SHP77 (cell line): ENCODE measurements at regions not wholly inside any gene's neighbourhood (a gene's known extent, or its start where the extent isn't known, plus 50 kb on each side); places are given as distances from the start of the nearest gene placed in this dataset.
"Not testable (repeated sequence)": the region's sequence is repeated elsewhere in the genome, so short reads cannot be mapped to it uniquely, and the experiment has no call there.

ENCODE experiments used
- DNase-seq, 2 experiments: peaks; one replicate each; lab custom pipeline; 2025; lab: John Stamatoyannopoulos, UW

DNA sequence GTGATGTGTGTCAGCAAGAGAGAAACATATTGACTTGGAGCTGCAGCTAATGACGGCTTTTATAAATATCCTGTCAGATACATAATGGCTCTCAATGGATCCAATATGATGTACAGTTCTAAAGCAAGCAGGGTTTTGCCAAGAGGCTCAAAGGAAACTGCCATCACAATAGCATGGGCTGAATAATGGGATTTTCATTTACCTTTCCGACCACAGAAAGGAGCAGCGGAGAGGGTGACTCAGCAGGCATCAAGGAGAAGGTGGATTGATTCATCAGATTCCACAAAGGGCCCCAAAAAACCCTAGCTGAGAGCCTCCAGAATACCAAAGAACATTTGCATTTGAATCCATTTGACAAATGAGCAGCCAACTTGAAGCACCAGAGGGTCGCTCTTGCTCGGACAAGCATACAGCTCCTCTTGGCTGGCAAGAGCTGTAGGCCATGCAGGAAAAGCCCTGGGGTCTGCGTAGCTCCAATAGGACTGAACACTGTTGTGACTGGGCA is 355.7 kb upstream of the NOCT start:
- DNase-seq = no peak

DNA sequence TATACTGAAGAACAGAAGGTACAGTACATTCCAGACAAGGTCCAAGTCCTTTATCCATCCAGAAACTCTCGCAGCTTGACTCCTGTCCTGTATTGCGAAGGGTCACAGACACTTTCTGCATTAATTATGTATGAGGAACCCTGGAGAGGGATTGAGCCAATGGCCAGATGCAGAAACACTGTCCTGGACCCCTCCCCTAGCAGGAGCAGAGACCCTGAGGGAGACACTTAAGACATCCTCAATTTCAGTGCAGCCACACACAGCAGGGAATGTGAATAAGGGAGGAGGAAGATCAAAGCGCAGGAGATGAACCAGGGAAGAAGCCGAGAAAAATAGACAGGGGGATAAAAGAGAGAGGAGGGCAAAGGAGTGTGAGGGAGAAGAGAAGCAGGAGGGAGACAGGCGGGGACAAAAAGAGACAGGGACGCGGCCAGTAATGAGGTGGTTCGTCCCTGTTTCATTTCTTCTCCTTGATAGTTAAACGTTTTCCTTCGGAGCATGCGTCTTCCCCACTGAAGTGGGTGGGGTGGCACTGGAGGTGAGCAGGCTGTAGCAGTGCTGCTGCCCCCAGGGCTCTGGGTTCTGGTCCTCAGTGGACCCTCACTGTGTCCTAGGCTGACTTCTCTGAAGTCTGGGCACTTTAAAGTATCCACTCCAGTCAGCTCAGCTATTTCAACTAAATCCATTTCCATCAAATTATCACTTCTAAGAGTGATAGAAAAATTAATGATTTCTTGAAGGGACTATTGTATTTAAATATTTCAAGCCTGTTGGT is 356.4 kb upstream of the NOCT start:
- DNase-seq = no peak

DNA sequence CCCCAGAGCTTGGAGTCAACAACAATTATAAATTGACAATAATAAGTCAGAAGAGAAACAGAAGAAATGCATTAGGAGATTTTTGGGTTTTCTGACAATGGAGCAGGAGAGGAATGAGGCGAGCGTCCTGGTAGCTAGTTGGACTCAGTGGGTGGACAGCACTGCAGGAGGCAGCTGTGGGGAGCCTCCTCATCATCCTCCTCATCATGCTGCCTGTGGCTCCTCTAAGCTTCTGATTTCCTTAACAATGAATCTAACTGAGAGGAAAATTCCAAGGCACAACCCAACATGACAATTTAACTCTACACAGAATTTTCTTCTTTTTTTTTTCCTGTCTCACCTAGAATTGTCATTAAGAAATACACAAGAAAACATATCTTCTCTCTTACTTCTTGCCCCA is 357.1 kb upstream of the NOCT start:
- no peak for DNase-seq

DNA sequence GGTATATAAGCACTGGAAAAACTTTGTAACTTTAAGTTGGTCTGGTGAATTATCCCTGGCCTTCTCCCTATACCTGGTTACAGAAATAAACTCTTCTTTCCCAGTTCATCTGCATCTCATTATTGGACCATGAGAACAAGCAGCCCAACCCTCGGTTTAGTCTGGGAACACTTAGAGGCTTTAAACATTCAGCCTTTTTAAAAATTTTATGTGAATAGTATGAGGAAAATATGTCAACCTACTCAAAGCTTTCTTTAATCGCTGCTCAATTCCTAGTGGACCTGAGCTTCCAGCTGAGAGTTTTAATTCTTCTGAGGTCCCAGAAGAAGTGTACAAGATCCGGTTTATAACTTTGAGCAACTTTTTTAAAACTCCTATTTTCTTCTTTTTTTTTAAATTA is 358.6 kb upstream of the NOCT start:
- DNase-seq = no peak

DNA sequence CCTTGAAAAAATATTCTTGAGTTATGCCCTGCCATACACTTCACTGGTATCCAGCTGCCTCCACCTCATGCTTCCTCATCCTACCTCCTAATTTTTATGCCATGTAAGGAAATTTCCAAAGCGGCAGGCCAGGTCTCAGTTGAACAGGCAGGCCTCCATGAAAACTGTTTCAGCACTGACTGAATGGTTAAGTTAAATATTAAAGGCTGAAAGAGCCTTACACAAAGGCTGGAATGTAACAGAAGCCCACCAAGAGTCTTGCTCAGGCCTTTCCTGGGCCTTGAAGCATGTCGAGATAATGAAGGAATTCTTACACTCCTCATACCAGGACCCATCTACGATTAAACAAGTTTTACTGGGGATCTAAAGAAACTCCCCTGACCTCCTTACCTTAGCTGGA is 359.6 kb upstream of the NOCT start:
- DNase-seq = no peak

DNA sequence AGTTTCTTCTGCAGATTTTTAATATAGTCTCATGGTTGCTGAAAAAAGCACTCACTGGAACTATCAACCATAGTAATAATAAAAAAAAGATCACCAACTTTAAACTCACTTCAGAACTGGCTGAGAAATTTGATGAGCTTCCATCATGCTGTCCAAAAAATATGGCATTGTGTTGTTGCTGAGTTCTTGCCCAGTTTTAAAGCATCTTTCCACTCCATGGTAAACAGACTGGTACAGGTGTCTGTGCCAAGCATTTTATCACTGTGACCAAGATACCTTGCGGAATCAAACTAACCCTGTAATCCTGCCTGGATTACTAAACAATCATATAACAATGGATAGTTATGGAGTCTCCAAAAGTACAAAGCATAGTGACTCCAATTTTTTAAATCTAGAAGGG is 360.3 kb upstream of the NOCT start:
- DNase-seq = no peak

DNA sequence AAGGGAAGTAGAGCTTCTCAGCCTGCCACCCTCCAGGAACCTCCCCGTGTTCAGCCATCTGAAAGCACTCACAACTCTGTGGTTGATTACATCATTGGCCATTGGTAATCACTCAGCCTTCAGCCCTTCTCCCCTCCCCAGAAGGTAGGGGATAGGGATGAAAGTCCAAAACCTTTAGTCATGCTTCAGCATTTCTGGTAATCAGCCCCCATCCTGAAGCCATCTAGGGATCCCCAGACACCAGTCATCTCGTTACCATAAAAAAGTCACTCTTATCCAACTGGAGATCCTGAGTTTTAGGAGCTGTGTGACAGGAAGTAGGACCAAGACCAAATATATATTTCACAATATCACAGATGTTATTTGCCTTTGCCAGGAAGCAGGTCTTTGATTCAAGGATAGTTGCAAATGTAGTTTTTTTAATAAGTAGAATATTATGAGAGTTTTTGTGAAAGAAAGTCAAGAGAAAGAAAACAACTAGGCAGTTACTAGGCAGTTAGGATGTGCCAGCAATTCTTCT is 364.6 kb upstream of the NOCT start:
- DNase-seq = no peak

DNA sequence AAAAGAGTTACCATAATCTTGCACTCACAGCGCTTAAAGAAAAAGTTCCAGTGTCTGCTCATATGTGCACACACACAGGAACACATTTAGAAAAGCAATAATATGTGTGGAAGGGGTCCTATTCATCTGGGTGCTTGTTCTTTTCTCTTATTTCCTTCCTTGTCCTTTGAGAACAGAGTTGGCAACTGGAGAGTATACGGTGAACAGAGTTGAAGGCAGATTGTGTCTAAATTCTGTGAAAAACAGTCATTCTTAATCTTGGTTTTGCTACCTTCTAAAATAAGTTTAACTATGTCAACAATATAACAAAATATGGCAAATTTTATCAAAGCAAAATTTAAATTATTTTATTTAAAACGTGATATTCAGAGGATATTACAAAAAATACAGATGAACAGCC is 365.1 kb upstream of the NOCT start:
- DNase-seq = no peak

DNA sequence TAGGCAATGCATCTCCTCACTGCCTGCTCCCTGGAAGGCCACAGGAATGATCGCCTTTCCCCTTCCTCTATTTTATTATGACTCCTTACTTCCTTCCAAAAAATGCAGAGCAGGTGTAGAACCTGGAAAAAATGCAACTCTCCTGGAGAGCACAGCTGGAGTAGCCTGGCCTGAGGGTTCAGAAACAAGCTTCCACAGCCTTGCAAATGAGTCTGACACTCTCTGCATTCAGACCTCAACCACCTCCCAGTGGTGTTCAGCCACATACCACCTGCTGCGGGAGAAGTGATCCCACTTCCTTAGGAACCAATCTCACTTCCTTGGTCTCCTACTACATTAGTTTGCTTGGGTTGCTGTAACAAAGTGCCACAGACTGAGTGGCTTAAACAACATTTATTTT is 368.1 kb upstream of the NOCT start:
- DNase-seq = no peak

DNA sequence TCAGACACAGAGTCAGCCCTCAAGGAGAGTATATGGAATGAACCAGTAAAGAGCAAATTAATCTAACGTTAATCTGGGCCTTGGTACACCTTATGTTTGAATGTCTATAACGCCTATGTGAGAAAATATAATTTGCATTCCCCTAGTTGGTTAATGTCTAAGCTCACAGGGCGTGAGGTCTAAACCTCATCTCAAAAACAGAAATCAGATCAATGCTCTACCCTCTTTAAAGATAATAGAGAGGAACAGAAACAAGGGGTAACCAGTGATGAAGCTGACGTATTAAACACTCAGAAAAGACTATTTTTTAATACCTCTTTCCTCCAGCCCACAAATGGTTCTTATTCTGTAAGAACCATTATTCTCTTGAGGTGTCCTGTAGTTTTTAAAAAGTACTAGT is 369.2 kb upstream of the NOCT start:
- no peak for DNase-seq

DNA sequence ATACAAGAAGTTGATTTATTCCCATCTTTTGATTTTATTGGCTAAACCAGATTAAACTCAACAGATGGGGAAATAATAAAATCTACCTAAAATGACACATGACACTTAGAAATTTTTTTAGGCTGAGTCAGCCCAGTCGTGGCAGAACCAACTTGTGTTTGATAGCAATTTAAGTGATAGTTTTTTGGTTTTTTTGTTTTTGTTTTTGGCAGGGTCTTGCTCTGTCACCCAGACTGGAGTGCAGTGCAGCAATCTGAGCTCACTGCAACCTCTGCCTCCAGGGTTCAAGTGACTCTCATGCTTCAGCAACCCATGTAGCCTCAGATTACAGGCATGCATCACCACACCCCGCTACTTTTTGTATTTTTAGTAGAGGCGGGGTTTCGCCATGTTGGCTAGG is 370.3 kb upstream of the NOCT start:
- no peak for DNase-seq

DNA sequence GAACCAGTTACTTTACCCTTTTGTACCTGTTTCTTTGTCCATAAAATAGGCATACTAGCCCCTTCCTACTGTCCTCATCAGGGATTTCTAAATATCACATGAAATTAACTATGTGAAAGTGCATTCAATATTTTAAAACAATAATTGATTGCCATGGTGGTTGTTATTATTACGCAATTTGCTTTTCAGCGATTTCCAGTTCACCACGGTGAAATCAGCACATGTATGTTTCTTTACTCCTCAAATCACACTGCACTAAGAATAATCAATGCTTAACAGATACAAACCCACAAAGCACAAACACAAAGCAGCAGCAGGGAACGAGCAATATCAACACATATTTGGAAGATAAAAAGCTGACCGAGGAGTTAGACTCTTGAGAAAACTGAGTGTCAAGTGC is 371.3 kb upstream of the NOCT start:
- no peak for DNase-seq

DNA sequence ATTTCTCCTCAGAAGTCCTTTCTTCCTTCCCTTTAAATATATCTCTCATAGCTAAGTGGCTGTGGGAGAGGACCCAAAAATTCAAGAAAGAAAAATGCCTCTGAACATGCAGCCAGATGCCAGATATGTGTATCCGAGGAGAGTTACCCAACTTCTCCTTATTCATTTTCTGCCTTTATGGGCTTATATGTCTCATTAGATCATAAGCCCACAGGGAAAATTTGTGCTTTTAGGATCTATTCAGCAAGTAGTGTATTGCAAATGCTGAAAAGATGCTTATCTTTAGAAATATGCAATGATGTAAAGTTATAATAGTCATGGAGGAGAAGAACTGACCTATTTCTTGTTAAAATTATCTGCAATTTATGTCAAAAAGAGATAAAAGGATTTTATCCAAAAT is 371.8 kb upstream of the NOCT start:
- DNase-seq = no peak

DNA sequence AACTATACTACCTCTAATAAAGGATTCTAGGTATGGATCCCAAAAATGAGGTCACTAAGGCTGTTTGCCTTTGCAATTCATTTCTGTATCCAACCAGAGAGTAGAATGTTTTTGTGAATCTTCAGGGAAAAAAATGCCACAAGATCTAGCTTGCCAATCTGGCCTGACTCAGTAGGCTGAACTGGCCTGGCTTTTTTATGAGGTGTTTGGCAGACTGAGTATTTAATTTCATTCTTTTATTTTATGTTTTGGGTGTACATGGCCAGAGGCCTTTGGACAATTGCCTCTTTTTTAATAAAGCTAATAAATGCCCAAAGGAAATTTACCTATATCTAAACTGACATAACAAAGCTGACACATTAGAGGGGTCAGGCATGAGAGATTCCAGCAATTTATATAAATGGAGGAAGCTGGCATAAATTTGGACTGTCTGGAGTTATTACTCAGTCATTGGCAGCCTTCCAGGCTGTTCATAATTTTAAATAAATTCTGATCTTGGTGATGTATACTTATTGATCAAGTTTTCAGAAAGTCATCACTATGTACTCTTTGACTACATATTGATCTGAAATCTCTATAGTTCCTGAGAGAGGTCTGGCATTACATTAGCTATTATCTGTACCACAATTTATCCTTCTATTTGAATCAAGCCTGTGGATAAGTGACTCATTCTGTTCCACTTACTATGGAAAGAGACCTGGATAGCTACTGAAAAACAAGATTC is 376.4 kb upstream of the NOCT start:
- no peak for DNase-seq

DNA sequence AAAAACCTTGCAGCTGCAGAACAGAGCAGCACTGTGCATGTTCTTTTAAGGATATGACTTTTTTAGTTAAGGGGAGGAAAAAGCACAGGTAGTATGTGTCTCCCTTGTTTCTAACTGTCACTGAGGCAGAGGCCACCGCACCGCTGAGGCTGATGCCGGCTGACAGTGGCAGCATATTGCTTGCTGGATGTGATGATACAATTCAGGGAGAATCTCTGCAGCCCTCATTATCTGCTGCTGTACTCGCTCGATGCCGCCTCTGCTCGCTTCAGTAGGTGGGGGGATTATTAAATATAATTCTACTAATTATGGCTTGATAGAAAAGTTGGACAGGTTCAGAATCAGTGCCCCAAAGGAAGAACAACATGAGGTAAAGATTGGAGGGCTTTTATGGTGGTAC is 378.8 kb upstream of the NOCT start:
- DNase-seq = no peak

DNA sequence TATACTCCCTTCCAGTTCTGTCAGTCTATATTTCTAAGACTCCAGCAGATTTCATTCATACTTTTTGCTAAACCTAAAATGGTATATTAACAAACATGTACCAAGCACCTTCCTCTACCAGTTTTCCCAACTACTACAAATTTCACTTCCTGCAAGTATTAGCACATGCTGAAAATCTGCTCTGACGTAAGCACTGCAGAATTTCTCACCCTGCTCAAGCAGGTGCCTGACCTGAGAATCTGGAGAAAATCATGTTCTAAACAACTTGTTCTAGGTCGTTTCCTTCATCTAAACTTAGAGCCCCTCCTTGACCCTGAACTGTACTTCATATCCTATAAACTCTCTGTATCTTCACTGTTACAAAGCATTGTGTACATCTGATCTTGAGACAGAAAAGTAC is 380.7 kb upstream of the NOCT start:
- no peak for DNase-seq

DNA sequence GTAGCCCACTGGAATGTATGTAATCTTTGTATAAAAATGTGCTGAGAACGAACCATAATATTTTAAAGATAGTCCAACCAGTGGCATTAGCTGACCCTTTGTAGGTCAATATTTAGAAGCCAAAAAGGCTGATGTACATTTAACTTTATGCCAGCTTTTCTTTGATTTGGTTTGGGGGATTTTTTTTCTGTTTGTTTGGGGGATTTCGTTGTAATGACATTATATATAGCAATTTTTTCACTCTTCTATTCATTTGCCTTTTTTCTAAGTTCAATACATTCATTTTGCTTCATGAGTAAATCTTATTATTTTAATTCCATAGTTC is 382.0 kb upstream of the NOCT start:
- no peak for DNase-seq

DNA sequence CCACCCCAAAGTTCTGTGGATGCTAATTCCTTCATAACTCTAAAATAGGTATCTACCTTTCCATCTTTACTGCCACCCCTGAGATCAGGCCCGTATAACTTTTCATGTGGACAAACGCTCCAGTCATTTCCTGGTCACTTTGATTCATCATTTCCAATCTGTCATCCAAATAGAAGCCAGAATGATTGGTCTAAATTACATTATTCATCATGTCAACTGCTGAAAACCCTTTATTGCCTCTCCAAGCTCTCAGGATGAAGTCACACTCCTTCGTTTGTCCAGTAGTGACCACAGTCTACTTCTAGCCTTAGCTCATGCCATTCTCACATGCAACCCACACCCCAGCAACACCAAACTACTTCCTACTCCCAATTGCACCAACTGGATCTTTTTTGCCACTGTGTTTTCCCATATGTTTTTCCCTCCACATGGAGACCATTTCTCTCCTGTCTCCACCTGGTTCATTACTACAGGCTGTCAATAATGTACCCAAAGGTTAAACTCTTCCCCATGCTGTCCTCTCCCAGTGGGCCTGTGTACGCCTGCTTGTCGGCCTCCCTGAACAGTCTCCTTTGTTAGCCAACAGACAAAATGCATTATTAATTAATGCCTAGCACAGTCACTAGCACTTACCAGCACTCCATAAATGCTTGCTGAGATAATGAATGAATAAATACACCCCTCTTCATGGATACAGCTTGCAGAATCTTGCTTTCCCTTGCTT is 382.6 kb upstream of the NOCT start:
- DNase-seq = no peak

DNA sequence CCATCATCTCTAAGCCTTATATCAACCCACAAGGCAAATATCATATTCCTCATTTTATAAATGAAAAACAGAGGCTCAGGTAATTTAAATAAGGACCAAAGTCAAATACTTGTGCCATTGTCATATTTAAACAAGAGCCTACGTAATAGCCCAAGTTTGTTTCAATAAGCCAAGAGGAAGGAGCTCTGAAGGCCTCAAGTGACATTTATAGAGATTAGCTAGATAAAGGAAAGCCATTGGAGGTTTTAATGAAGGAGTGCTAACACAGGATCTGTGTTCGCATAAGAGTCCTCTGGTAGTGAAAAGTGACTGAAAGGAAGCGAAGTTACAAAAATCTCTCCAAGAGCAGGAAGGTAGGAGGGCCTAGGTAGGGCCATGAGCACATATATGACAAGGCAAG is 384.9 kb upstream of the NOCT start:
- DNase-seq = no peak

DNA sequence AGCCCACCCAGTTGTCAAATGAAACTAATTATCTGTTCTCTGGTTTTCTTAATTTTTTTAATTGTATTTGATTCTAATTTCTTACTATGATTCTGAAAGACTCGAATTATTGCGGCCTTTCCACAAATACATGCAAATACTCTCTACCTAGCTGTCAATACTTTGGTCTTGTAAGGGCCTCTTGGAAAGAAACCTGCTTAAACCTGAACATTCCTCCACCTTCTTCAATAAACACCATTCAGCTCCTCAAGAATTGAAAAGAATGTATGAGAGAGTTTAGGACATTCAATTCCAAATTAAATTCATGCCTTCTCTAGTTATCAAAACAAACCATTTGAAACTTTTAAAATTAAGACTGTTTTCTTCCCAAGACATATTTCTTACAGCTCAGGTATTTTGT is 385.9 kb upstream of the NOCT start:
- DNase-seq = no peak

DNA sequence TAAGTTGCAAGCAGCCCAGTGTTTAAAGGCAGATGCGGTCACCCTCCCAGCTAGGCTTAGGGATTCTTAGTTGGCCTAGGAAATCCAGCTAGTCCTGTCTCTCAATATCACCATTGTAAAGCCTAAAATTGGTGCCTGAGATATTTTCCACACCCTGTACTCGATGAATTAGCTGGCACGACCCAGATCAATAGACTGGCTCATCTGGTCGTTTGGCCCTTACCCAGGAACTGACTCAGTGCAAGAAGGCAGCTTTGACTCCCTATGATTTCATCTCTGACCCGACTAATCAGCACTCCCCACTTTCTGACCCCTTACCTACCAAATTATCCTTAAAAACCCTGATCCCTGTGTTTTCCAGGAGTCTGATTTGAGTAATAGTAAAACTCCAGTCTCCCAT is 384.9 kb upstream of the SLC7A11 start:
- DNase-seq = no peak

DNA sequence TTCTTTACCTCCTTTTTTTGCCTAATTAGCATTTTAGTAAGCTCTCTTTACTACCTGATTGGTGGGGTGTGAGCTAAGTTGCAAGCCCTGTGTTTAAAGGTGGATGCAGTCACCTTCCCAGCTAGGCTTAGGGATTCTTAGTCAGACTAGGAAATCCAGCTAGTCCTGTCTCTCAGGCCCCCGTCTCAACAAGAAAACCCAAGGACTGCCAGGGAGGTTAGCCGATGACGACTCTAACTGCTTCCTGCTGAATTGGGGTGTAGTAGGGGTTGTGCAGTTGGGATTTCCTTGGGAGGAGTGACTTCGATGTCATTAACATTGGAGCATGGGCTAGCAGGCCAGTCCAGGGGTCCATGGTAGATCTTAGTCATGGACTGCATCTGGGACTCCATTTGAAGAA is 380.2 kb upstream of the SLC7A11 start:
- DNase-seq = not testable (repeated sequence)

DNA sequence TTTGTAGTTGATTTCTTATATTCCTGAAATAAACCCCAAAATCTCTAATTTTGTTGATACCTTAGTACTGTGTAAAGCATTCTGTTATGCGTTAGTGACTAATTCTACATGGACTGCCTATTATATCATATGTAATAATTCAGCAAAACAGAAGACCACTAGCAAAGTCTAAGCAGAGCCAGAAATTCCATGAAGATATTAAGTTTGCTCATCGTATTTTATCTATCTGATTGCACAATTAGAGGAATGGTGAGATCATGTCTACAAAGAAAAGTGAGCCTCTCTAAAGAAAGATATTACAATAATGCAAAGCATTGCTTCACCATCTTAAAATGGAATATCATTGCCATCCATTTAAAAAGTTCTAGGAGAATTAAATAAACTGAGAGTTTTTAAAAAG is 374.6 kb upstream of the SLC7A11 start:
- no peak for DNase-seq
